ENCODE measurements at regions not wholly inside any gene's neighbourhood (a gene's known extent, or its start where the extent isn't known, plus 50 kb on each side); places are given as distances from the start of the nearest gene placed in this dataset.

- WGBS, 3 donors = 81 to 89% (median 88%) methylated on average over 2 of the region's 2 CpGs
These were observed 180.9 kb downstream of the IPMK start for GRCh38 chr10:58086763-58087150.

GRCh38 chr10:58086144-58086762 is 181.4 kb downstream of the IPMK start:
- no peak overlapping the region for H3K27ac ChIP-seq
- H3K4me3 ChIP-seq = no peak overlapping the region
- no peak for TF ChIP-seq CTCF (IDR thresholded peaks at IDR 0.05)
- 67 to 75% (median 72%) methylated on average over 2 of the region's 2 CpGs for WGBS, 3 donors
- no peaks in the 10 kb centered on the region for H3K4me1 ChIP-seq
- H3K27me3 ChIP-seq (ENCODE audit: insufficient read depth in 3 of 3, low read length in 2 of 3) = peaks cover 0 to 2% (median 0%) of the 10 kb centered on the region in 3 donors
- intact Hi-C loops (cut with DNase I) = no loop called here
- DNase-seq (no peak), ATAC-seq (no peak)
- H3K9me3 ChIP-seq = no peaks in the 10 kb centered on the region
- H3K36me3 ChIP-seq (ENCODE audit: insufficient read depth in 1 of 2, low read depth in 1 of 2) = no peaks in the 10 kb centered on the region

More at GRCh38 chr10:58086763-58087150, 180.9 kb downstream of the IPMK start:
- H3K27ac ChIP-seq = no peak overlapping the region
- ATAC-seq = no peak
- TF ChIP-seq CTCF (IDR thresholded peaks at IDR 0.05) = no peak
- H3K4me3 ChIP-seq = no peak overlapping the region
- no peak for DNase-seq
- H3K9me3 ChIP-seq = no peaks in the 10 kb centered on the region
- H3K36me3 ChIP-seq (ENCODE audit: insufficient read depth in 1 of 2, low read depth in 1 of 2) = no peaks in the 10 kb centered on the region
- no peaks in the 10 kb centered on the region for H3K4me1 ChIP-seq
- intact Hi-C loops (cut with DNase I) = no loop called here
- peaks cover 0 to 2% (median 0%) of the 10 kb centered on the region in 3 donors for H3K27me3 ChIP-seq (ENCODE audit: insufficient read depth in 3 of 3, low read length in 2 of 3)

- ATAC-seq = no peak
- no peak overlapping the region for H3K4me3 ChIP-seq
- no peaks in the 10 kb centered on the region for H3K36me3 ChIP-seq (ENCODE audit: insufficient read depth in 1 of 2, low read depth in 1 of 2)
- H3K9me3 ChIP-seq = no peaks in the 10 kb centered on the region
- no peak for DNase-seq
- 83 to 89% (median 88%) methylated on average over 3 of the region's 3 CpGs for WGBS, 3 donors
- no peaks in the 10 kb centered on the region for H3K4me1 ChIP-seq
- H3K27ac ChIP-seq = no peak overlapping the region
- TF ChIP-seq CTCF (IDR thresholded peaks at IDR 0.05) = no peak
- no peaks in the 10 kb centered on the region for H3K27me3 ChIP-seq (ENCODE audit: insufficient read depth in 3 of 3, low read length in 2 of 3)
- intact Hi-C loops (cut with DNase I) = no loop called here
These were observed 185.4 kb downstream of the IPMK start for GRCh38 chr10:58082248-58082647.

- Histone ChIP-seq H3K36me3 (ENCODE audit: insufficient read depth in 1 of 2, low read depth in 1 of 2) (no peaks in the 10 kb centered on the region), H3K27me3 (ENCODE audit: insufficient read depth in 3 of 3, low read length in 2 of 3) (no peaks in the 10 kb centered on the region), H3K9me3 (no peaks in the 10 kb centered on the region), H3K4me1 (no peaks in the 10 kb centered on the region), H3K27ac (no peak overlapping the region), H3K4me3 (no peak overlapping the region)
- no peak for ATAC-seq
- WGBS, 3 donors = 17 to 68% (median 64%) methylated on average over 2 of the region's 2 CpGs
- intact Hi-C loops (cut with DNase I) = no loop called here
- TF ChIP-seq CTCF (IDR thresholded peaks at IDR 0.05) = no peak
- DNase-seq = no peak
These were observed 186.3 kb downstream of the IPMK start for GRCh38 chr10:58081353-58081752.

GRCh38 chr10:58079461-58079860 is 188.2 kb downstream of the IPMK start:
- no peak overlapping the region for H3K27ac ChIP-seq
- no peaks in the 10 kb centered on the region for H3K36me3 ChIP-seq (ENCODE audit: insufficient read depth in 1 of 2, low read depth in 1 of 2)
- 81 to 85% (median 84%) methylated on average over 2 of the region's 2 CpGs for WGBS, 3 donors
- ATAC-seq (no peak), DNase-seq (no peak)
- no peaks in the 10 kb centered on the region for H3K4me1 ChIP-seq
- TF ChIP-seq CTCF (IDR thresholded peaks at IDR 0.05) = no peak
- no peaks in the 10 kb centered on the region for H3K9me3 ChIP-seq
- intact Hi-C loops (cut with DNase I) = no loop called here
- no peak overlapping the region for H3K4me3 ChIP-seq
- no peaks in the 10 kb centered on the region for H3K27me3 ChIP-seq (ENCODE audit: insufficient read depth in 3 of 3, low read length in 2 of 3)
